ENCODE measurements at regions not wholly inside any gene's neighbourhood (a gene's known extent, or its start where the extent isn't known, plus 50 kb on each side); places are given as distances from the start of the nearest gene placed in this dataset. TPM values are rescaled to one million over a fixed set of nuclear protein-coding genes. Genes with fewer than 3 reads are reported as not detected.

Small RNA genes in the stretch of these regions (small RNA-seq; reads per million reads assigned to genes)
- gene MTCO1P45 (ENCODE audit: insufficient read depth), result not detected
- gene RNU6-1001P (ENCODE audit: insufficient read depth), result not detected
- gene RNU6-546P (ENCODE audit: insufficient read depth), result not detected

Measured in neuronal stem cell (in vitro differentiated cells).